Loucy (cell line): ENCODE measurements at regions not wholly inside any gene's neighbourhood (a gene's known extent, or its start where the extent isn't known, plus 50 kb on each side); places are given as distances from the start of the nearest gene placed in this dataset.

Experiments used
- H2AFZ ChIP-seq: fragments of 200-600 bp; sonication (generic); 2 replicates; pipeline ENCODE4 v1.6.0; 2016; ENCODE audit warnings: antibody characterized with exemption, mild to moderate bottlenecking, low read length, moderate library complexity
- H3F3A ChIP-seq: fragments of 200-600 bp; 2 replicates; pipeline ENCODE4 v1.6.0; 2016; ENCODE audit warnings: antibody characterized with exemption, low read depth, mild to moderate bottlenecking
- H3K27me3 ChIP-seq: fragments of 200-600 bp; sonication (generic); 2 replicates; pipeline ENCODE4 v1.6.1; 2014; ENCODE audit warnings: low read length, mild to moderate bottlenecking; ENCODE audit not compliant: insufficient read depth, poor library complexity, severe bottlenecking
- H3K36me3 ChIP-seq: fragments of 200-600 bp; sonication (generic); 2 replicates; pipeline ENCODE4 v1.6.1; 2016; ENCODE audit warnings: low read length; ENCODE audit not compliant: insufficient read depth
- H3K4me1 ChIP-seq: fragments of 200-600 bp; sonication (generic); 2 replicates; pipeline ENCODE4 v1.5.1; 2014; ENCODE audit warnings: low read length, mild to moderate bottlenecking; ENCODE audit not compliant: insufficient read depth, poor library complexity, severe bottlenecking
- H3K4me2 ChIP-seq: fragments of 200-600 bp; sonication (generic); 2 replicates; pipeline ENCODE4 v1.6.0; 2014; ENCODE audit warnings: antibody characterized with exemption, low read length, low read depth, mild to moderate bottlenecking; ENCODE audit not compliant: poor library complexity, severe bottlenecking
- H3K4me3 ChIP-seq: fragments of 200-600 bp; sonication (generic); 2 replicates; pipeline ENCODE4 v1.5.1; 2014; ENCODE audit warnings: low read length, mild to moderate bottlenecking, mixed read lengths; ENCODE audit not compliant: poor library complexity, severe bottlenecking
- H3K79me2 ChIP-seq: fragments of 200-600 bp; sonication (generic); 2 replicates; pipeline ENCODE4 v1.6.1; 2014; ENCODE audit warnings: low read length; ENCODE audit not compliant: insufficient read depth
- H3K9ac ChIP-seq: fragments of 200-600 bp; sonication (generic); 2 replicates; pipeline ENCODE4 v1.6.0; 2014; ENCODE audit warnings: mild to moderate bottlenecking, low read depth, low read length, moderate library complexity; ENCODE audit not compliant: poor library complexity, severe bottlenecking
- H3K9me2 ChIP-seq: fragments of 200-600 bp; sonication (generic); replicated peaks from 2 replicates; pipeline ENCODE4 v1.6.1; 2016; ENCODE audit warnings: low read depth, low read length, mixed read lengths
- H3K9me3 ChIP-seq: fragments of 200-600 bp; sonication (generic); 2 replicates; pipeline ENCODE4 v1.6.1; 2014; ENCODE audit warnings: mild to moderate bottlenecking, antibody characterized with exemption, low read length, low read depth; ENCODE audit not compliant: insufficient read depth
- H4K20me1 ChIP-seq: fragments of 200-600 bp; sonication (generic); 2 replicates; pipeline ENCODE4 v1.6.0; 2014; ENCODE audit warnings: antibody characterized with exemption, low read length, mild to moderate bottlenecking; ENCODE audit not compliant: insufficient read depth, poor library complexity, severe bottlenecking
- EZH2phosphoT487 ChIP-seq: fragments of 200-600 bp; IDR thresholded peaks from 2 replicates; pipeline ENCODE4 v1.6.1; 2018; ENCODE audit warnings: antibody characterized with exemption, mild to moderate bottlenecking, moderate library complexity, borderline replicate concordance
- TF ChIP-seq, protein P1 (sequence below): fragments of 200-600 bp; sonication (generic); conservative IDR thresholded peaks from 2 replicates; pipeline ENCODE4 v1.5.1; 2014; ENCODE audit warnings: mild to moderate bottlenecking, antibody characterized with exemption, low read length

DNA sequence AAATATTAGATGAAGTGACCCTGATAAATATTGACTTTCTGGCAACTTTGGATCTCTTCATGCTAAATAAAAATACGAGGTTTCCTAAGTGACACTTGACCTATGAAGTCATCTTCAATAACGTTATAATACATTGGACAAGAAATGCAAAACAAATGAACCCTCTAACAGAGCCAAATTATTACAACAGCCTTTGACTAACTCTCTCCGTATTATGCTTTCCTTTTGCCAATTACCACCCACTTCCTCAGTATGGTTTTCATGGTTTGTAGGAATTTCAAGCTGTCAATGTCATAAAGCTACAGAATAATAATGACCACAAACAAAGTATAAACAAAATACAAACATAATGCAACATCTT is 210.5 kb downstream of the MOXD1 start:
- Histone ChIP-seq H3K9me2 (no peaks in the 10 kb centered on the region), H3K4me3 (no peak overlapping the region), H3K9me3 (no peaks in the 10 kb centered on the region), H3K9ac (no peak overlapping the region), H3K27me3 (no peaks in the 10 kb centered on the region), H3F3A (no peaks in the 10 kb centered on the region), H3K4me2 (no peak overlapping the region), H4K20me1 (no peaks in the 10 kb centered on the region), H2AFZ (no peak overlapping the region), H3K4me1 (no peaks in the 10 kb centered on the region), H3K36me3 (no peaks in the 10 kb centered on the region), H3K79me2 (no peaks in the 10 kb centered on the region)
- TF ChIP-seq, protein P1, sequence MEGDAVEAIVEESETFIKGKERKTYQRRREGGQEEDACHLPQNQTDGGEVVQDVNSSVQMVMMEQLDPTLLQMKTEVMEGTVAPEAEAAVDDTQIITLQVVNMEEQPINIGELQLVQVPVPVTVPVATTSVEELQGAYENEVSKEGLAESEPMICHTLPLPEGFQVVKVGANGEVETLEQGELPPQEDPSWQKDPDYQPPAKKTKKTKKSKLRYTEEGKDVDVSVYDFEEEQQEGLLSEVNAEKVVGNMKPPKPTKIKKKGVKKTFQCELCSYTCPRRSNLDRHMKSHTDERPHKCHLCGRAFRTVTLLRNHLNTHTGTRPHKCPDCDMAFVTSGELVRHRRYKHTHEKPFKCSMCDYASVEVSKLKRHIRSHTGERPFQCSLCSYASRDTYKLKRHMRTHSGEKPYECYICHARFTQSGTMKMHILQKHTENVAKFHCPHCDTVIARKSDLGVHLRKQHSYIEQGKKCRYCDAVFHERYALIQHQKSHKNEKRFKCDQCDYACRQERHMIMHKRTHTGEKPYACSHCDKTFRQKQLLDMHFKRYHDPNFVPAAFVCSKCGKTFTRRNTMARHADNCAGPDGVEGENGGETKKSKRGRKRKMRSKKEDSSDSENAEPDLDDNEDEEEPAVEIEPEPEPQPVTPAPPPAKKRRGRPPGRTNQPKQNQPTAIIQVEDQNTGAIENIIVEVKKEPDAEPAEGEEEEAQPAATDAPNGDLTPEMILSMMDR, result no peak
- TF ChIP-seq EZH2phosphoT487, result no peak

DNA sequence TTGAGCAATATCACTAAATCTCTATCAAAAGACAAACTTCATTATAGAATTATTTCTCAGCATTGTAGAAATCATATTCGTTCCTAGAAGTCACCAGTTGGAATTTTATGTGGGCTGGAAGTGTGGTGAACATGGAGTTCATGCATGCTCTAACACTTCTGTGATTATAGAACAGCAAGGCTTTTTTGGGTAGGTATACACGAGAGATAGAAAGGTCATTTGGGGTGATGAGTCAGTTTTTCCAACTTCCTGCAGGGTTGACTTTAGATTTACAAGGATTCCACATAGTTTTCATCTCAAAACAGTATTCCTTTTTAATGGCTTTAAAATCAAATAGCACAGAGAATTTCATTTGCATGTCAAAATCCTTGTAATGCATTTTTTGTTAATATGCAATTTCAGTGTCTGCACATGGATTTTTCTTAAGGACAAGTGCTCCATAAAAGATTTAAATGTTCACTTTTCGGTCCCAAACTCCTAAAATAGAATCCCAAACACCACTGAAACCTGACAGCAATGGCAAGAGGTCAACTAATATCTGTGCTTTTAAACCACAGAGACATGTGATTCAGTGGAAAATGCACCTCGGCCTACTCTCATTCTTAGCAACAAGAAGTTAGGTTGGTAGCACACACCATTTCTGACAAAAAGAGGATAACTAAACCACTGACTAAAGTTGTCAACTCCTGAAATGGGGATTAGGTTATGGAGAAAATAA is 211.0 kb downstream of the MOXD1 start:
- Histone ChIP-seq H3K4me1 (no peaks in the 10 kb centered on the region), H3K4me3 (no peak overlapping the region), H3K79me2 (no peaks in the 10 kb centered on the region), H4K20me1 (no peaks in the 10 kb centered on the region), H3F3A (no peaks in the 10 kb centered on the region), H3K4me2 (no peak overlapping the region), H3K9ac (no peak overlapping the region), H2AFZ (no peak overlapping the region), H3K9me2 (no peaks in the 10 kb centered on the region), H3K27me3 (no peaks in the 10 kb centered on the region), H3K36me3 (no peaks in the 10 kb centered on the region), H3K9me3 (no peaks in the 10 kb centered on the region)
- TF ChIP-seq, protein P1, result no peak
- TF ChIP-seq EZH2phosphoT487, result no peak

DNA sequence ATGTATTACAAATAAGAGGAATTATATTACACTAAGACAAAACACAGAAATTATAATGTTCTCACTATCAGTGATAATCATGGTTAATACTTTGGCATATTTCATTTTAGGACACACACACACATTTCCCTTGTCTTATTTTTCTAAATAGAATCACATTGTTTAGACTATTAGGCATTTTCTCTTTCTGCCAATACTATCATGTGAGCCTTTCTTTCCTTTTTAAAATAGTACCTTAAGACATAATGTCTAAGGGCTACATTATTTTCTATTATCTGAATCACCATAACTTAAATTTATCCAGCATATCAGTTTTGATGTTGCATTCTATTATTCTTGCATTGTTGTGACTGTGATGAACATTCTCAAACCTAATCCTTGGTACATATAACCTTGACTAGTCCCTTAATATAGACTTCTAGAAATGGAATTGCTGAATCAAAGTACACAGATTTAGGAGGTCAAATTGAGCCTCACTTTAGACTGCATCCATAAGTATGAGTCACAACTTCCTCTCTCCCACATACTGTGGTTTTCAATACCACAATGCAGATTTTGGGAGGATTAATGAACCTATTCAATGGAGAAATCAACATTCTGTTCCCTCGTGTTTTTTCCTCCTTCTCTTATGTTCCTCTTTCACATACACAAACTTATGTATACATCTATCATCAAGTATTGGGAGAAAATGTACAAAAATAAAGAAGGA is 212.6 kb downstream of the MOXD1 start:
- Histone ChIP-seq H3K4me2 (no peak overlapping the region), H3K36me3 (no peaks in the 10 kb centered on the region)

More for the DNA sequence above, 212.6 kb downstream of the MOXD1 start:
- Histone ChIP-seq H3K9ac (no peak overlapping the region), H3K79me2 (no peaks in the 10 kb centered on the region), H3K4me1 (no peaks in the 10 kb centered on the region), H3K4me3 (no peak overlapping the region), H3K9me3 (no peaks in the 10 kb centered on the region), H3K27me3 (no peaks in the 10 kb centered on the region), H3F3A (no peaks in the 10 kb centered on the region), H2AFZ (no peak overlapping the region), H4K20me1 (no peaks in the 10 kb centered on the region), H3K9me2 (no peaks in the 10 kb centered on the region)
- TF ChIP-seq EZH2phosphoT487, result no peak
- TF ChIP-seq, protein P1, result no peak
